ENCODE measurements at regions not wholly inside any gene's neighbourhood (a gene's known extent, or its start where the extent isn't known, plus 50 kb on each side); places are given as distances from the start of the nearest gene placed in this dataset.

DNA sequence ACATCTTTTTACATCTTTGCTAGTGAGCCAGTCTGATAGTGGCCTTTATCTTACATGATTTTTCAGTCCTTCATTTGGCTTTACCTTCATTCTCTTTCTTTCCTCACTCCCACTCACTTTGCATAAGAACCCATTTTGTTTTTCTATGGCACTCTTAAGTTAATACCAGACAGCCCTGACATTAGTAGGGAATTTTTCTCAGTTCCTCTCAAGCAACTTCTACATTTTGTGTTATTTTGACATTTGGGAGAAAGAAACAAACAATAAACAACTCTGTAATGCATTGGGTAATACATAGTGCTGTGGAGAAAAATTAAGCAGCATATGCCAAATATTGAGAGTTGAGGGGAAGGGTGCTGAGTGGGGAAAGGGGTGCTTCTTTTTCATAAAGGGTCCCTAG, 524.1 kb upstream of the JAG1 start:
- BruUV-seq (replicated peaks), result no TSS peak
- H3K4me3 ChIP-seq (replicated peaks in 1 of 3; ENCODE audit: insufficient read depth in 1 of 3, low read depth in 2 of 3, low read length in 3 of 3), result no peak overlapping the region
- no peak for DNase-seq (ENCODE audit: low spot score)
- no peaks in the 10 kb centered on the region for H3K27me3 ChIP-seq (ENCODE audit: control insufficient read depth in 1 of 2, insufficient read depth in 2 of 2, low read length in 2 of 2)
- no peaks in the 10 kb centered on the region for H3K4me1 ChIP-seq (ENCODE audit: insufficient read depth, low read length)
- ChIA-PET CTCF (ENCODE audit: low intra/inter-chr PET ratio, low total read pairs) (no interaction called here), POLR2A (no interaction called here)
- no peak overlapping the region for H3K4me2 ChIP-seq (ENCODE audit: low read depth, low read length)
- H3K9me3 ChIP-seq (ENCODE audit: low read length), result no peaks in the 10 kb centered on the region
- intact Hi-C loops (cut with micrococcal nuclease; ENCODE audit: unreplicated experiment), result no loop called here
- H3K79me2 ChIP-seq (ENCODE audit: insufficient read depth, low read length), result no peaks in the 10 kb centered on the region
- H3K9ac ChIP-seq (ENCODE audit: insufficient read depth, low read depth, low read length), result no peak overlapping the region
- no peak for FAIRE-seq
- in situ Hi-C loops (cut with HindIII; ENCODE audit: extremely low pct_ligation_motif_present, low pct_unique_long_range_greater_than_20kb), result no loop called here
- H3K27ac ChIP-seq (ENCODE audit: extremely low read length, insufficient read depth, low read length), result no peak overlapping the region
- TF ChIP-seq, protein P1, sequence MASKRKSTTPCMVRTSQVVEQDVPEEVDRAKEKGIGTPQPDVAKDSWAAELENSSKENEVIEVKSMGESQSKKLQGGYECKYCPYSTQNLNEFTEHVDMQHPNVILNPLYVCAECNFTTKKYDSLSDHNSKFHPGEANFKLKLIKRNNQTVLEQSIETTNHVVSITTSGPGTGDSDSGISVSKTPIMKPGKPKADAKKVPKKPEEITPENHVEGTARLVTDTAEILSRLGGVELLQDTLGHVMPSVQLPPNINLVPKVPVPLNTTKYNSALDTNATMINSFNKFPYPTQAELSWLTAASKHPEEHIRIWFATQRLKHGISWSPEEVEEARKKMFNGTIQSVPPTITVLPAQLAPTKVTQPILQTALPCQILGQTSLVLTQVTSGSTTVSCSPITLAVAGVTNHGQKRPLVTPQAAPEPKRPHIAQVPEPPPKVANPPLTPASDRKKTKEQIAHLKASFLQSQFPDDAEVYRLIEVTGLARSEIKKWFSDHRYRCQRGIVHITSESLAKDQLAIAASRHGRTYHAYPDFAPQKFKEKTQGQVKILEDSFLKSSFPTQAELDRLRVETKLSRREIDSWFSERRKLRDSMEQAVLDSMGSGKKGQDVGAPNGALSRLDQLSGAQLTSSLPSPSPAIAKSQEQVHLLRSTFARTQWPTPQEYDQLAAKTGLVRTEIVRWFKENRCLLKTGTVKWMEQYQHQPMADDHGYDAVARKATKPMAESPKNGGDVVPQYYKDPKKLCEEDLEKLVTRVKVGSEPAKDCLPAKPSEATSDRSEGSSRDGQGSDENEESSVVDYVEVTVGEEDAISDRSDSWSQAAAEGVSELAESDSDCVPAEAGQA (IDR thresholded peaks at IDR 0.05; ENCODE audit: low read depth), result no peak
- TF ChIP-seq, protein P1 (CRISPR knock-in tag; IDR thresholded peaks at IDR 0.05; ENCODE audit: borderline replicate concordance), result no peak
- no peak for TF ChIP-seq TBX2 (CRISPR knock-in tag; IDR thresholded peaks at IDR 0.05; ENCODE audit: borderline replicate concordance)
- TF ChIP-seq HES4 (CRISPR knock-in tag; IDR thresholded peaks at IDR 0.05; ENCODE audit: borderline replicate concordance), result no peak
- TF ChIP-seq HOXD1 (CRISPR knock-in tag; IDR thresholded peaks at IDR 0.05), result no peak
- no peak for TF ChIP-seq ZFP1 (CRISPR knock-in tag; IDR thresholded peaks at IDR 0.05)
- no peak for TF ChIP-seq ZNF30 (CRISPR knock-in tag; IDR thresholded peaks at IDR 0.05)
- TF ChIP-seq CHD2 (IDR thresholded peaks at IDR 0.05; ENCODE audit: low read depth, low read length), result no peak
- TF ChIP-seq JUND (CRISPR knock-in tag; IDR thresholded peaks at IDR 0.05), result no peak
- TF ChIP-seq ZNF598 (CRISPR knock-in tag; IDR thresholded peaks at IDR 0.05; ENCODE audit: borderline replicate concordance), result no peak
- no peak for TF ChIP-seq SP5 (CRISPR knock-in tag; IDR thresholded peaks at IDR 0.05; ENCODE audit: borderline replicate concordance, low read depth)
- no peak for TF ChIP-seq SNAPC5 (CRISPR knock-in tag; IDR thresholded peaks at IDR 0.05; ENCODE audit: borderline replicate concordance)
- TF ChIP-seq NAIF1 (CRISPR knock-in tag; IDR thresholded peaks at IDR 0.05; ENCODE audit: borderline replicate concordance), result no peak
- no peak for TF ChIP-seq SATB2 (CRISPR knock-in tag; IDR thresholded peaks at IDR 0.05)
- no peak for TF ChIP-seq ZSCAN31 (CRISPR knock-in tag; IDR thresholded peaks at IDR 0.05; ENCODE audit: low read depth)
- TF ChIP-seq ZNF530 (CRISPR knock-in tag; IDR thresholded peaks at IDR 0.05; ENCODE audit: low read depth), result no peak
- TF ChIP-seq KLF11 (CRISPR knock-in tag; IDR thresholded peaks at IDR 0.05), result no peak
- H4K20me1 ChIP-seq (ENCODE audit: insufficient read depth, low read length), result no peaks in the 10 kb centered on the region
- no peak overlapping the region for H2AFZ ChIP-seq (ENCODE audit: low read length)
- H3K36me3 ChIP-seq (replicated peaks in 1 of 2; ENCODE audit: control insufficient read depth in 1 of 2, insufficient read depth in 2 of 2, low read length in 2 of 2), result no peaks in the 10 kb centered on the region
- ATAC-seq, result no peak
